Activated CD4-positive, alpha-beta T cell treated with anti-CD3 and anti-CD28 coated beads for 36 hours (primary cell): ENCODE measurements at regions not wholly inside any gene's neighbourhood (a gene's known extent, or its start where the extent isn't known, plus 50 kb on each side); places are given as distances from the start of the nearest gene placed in this dataset.

ENCODE experiments used
- ATAC-seq: fragments of 200-7000 bp; cut with Tn5 transposase; one replicate; pipeline ENCODE4 v1.10.0; 2021; ENCODE audit warnings: mild to moderate bottlenecking, moderate library complexity
- CTCF ChIA-PET: fragments of 350-600 bp; sonication (Branson Sonifier 250); formaldehyde crosslinking; loops from one replicate; lab custom pipeline; 2021; ENCODE audit warnings: antibody characterized with exemption; lab: Charles Lee
- POLR2A ChIA-PET: fragments of 350-600 bp; sonication (Branson Sonifier 250); formaldehyde crosslinking; loops from one replicate; lab custom pipeline; 2021; ENCODE audit warnings: antibody characterized with exemption, inconsistent platforms; lab: Charles Lee
- DNase-seq: peaks from one replicate; pipeline ENCODE4 v3.0.0-alpha.2; 2020
- H3K27ac Mint-ChIP-seq: one replicate; pipeline ENCODE4 v1.8.0; 2021; ENCODE audit warnings: mixed read lengths
- H3K27me3 Mint-ChIP-seq: one replicate; pipeline ENCODE4 v1.8.0; 2021; ENCODE audit warnings: mixed read lengths
- H3K36me3 Mint-ChIP-seq: one replicate; pipeline ENCODE4 v1.8.0; 2021; ENCODE audit warnings: low read depth, mixed read lengths
- H3K4me1 Mint-ChIP-seq: one replicate; pipeline ENCODE4 v1.8.0; 2021; ENCODE audit warnings: mixed read lengths
- H3K4me3 Mint-ChIP-seq: one replicate; pipeline ENCODE4 v1.8.0; 2021; ENCODE audit warnings: mild to moderate bottlenecking, moderate library complexity, mixed read lengths
- H3K9me3 Mint-ChIP-seq: one replicate; pipeline ENCODE4 v1.8.0; 2021; ENCODE audit warnings: low read depth, mixed read lengths
- intact Hi-C, 2 experiments: fragments of 100-400 bp; cut with DNase I in 1 of 2; cut with micrococcal nuclease in 1 of 2; formaldehyde crosslinking; loops; one replicate each; pipeline versions ENCODE4 v1.14.2 to v1.15.1; 2022 to 2024; cut with DNase I, micrococcal nuclease

- DNase-seq (no peak), ATAC-seq (no peak)
- intact Hi-C loops, result no loop called here
- Mint-ChIP-seq H3K9me3 (no peaks in the 10 kb centered on the region), H3K4me1 (no peaks in the 10 kb centered on the region), H3K4me3 (no peak overlapping the region), H3K27me3 (no peaks in the 10 kb centered on the region), H3K27ac (no peak overlapping the region), H3K36me3 (no peaks in the 10 kb centered on the region)
- POLR2A ChIA-PET, result no interaction called here
- CTCF ChIA-PET, result no interaction called here
Measured at GRCh38 chr4:127194281-127194680, 438.5 kb upstream of the INTU start.

DNA sequence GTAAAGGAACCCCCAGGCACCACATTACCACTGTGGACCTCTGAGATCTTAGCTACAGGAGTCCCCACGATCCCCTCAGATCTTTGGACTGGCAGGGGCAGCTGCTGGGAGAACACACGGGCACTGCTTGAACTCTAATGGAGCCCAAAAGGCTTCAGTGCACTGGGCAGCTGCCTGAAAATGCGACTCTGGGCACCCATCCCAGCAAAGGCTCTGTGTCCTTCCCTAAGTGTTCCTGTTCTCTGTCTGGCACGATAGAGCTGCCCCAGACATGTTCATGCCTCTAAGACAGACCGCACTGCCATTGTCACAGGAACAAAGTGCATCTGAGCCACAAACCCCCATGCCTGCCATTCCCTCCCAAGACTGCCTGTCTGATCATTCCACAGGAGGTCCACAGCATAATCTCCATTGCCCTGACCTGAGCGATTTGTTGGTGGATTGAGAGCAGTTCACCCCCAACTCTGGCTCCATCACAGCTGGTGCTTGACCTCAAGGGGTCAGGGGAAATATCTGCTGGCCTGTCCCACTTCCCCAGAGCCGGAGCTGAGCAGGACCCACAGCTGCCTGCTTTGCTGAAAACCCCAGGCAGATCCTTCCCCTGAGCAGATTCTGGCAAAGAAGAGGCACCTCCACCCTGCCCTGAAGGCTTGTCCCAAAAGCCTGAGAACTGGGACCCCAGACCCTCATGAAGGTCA is 436.0 kb upstream of the INTU start:
- Mint-ChIP-seq H3K36me3 (no peaks in the 10 kb centered on the region), H3K9me3 (no peaks in the 10 kb centered on the region), H3K4me3 (no peak overlapping the region), H3K27me3 (no peaks in the 10 kb centered on the region), H3K4me1 (no peaks in the 10 kb centered on the region), H3K27ac (no peak overlapping the region)
- DNase-seq, result no peak
- ChIA-PET CTCF (no interaction called here), POLR2A (no interaction called here)
- no peak for ATAC-seq
- intact Hi-C loops, result no loop called here

DNA sequence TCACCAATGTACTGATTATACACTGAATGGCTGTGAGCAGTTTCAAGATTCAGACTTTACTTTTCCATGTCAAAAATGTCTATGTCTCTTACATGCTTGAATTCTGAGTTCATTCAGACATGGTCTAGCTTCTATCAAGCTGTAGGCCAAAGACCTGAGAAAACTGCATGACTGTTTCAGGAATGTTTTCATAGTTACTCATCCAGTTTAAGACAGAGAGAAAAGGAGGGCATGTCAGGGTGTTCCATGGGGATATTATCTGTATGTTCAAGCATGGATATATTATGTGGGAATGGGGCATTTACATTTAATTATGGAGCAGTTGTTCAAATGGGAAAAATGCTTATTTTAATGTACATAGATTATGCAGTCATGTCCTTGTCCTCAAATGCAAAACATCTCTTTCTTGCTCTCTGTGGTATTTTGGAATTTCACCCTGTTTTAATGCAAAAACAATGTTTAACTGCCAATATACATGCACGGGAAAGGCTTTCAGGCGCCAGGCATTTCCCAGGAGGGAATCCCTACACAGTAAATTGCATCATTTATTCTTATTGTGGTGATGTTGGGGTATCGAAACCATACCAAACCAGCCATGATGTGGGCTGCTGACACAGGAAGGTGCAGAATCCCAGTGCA is 429.1 kb upstream of the INTU start:
- POLR2A ChIA-PET, result no interaction called here
- H3K4me3 Mint-ChIP-seq, result no peak overlapping the region
- CTCF ChIA-PET, result no interaction called here
- no peak for ATAC-seq
- DNase-seq, result no peak
- no peaks in the 10 kb centered on the region for H3K27me3 Mint-ChIP-seq
- H3K4me1 Mint-ChIP-seq, result no peaks in the 10 kb centered on the region
- intact Hi-C loops, result no loop called here
- no peaks in the 10 kb centered on the region for H3K36me3 Mint-ChIP-seq
- no peak overlapping the region for H3K27ac Mint-ChIP-seq
- H3K9me3 Mint-ChIP-seq, result no peaks in the 10 kb centered on the region

DNA sequence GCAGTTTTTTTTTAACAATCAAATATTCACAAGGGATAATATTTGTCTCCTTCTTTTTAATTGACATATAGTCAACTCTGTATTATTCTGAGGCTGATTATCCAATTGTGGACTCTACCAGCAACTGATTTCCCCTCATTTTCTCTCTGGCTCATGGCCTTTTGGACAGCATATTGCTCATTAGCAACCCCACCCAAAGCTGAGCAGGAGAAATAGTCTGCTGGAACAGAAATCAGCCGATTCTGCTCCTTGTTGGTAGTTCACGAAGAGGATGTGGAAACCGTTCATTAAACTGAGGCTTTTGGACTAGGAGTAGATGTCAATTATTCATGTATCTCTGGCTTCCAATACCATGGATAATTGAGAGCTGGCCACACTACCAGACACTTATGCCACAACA is 428.4 kb upstream of the INTU start:
- Mint-ChIP-seq H3K27me3 (no peaks in the 10 kb centered on the region), H3K27ac (no peak overlapping the region), H3K9me3 (no peaks in the 10 kb centered on the region), H3K4me3 (no peak overlapping the region), H3K4me1 (no peaks in the 10 kb centered on the region), H3K36me3 (no peaks in the 10 kb centered on the region)
- ChIA-PET CTCF (no interaction called here), POLR2A (no interaction called here)
- DNase-seq (no peak), ATAC-seq (no peak)
- intact Hi-C loops, result no loop called here

- peaks cover 8% of the 10 kb centered on the region for H3K9me3 Mint-ChIP-seq
- H3K27me3 Mint-ChIP-seq, result no peaks in the 10 kb centered on the region
- H3K4me3 Mint-ChIP-seq, result no peak overlapping the region
- no peaks in the 10 kb centered on the region for H3K4me1 Mint-ChIP-seq
- H3K27ac Mint-ChIP-seq, result no peak overlapping the region
- intact Hi-C loops, result no loop called here
- no peak for DNase-seq
- H3K36me3 Mint-ChIP-seq, result no peaks in the 10 kb centered on the region
- CTCF ChIA-PET, result no interaction called here
- ATAC-seq, result no peak
- POLR2A ChIA-PET, result no interaction called here
Measured at GRCh38 chr4:127209580-127210095, 423.1 kb upstream of the INTU start.

DNA sequence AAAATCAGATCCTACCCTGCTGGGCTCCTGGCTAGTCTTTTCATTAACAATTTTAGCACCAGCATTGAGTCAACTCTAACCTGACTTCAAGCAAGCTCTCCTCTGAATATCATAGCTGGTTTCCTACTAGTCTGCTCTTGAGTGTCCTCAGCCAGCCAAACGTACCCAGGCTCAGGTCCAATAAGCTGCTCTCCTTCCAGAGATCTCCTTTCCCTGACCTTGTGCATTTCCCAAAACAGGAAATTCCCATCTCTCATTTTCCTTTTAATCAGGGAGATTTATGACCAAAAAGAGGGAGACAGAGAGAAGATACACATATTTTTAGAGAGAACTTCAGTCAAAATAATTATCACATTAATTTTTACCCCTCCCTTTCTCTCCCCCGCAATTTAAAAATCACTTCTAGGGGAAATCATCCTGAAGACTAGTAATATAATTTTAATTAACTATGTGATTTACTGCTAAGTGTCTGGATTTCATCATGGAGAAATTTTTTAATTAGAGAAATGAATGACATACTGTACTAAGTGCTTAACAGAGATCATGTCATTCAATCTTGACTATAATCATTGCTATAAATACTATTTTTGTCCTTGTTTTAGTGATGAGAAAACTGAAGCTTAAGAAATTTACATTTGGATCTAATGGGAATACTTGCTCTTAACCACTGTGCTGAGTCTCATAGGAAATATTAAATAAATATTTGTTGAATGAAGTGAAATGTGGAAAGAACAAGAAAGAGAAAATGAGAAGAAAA is 421.7 kb upstream of the INTU start:
- Mint-ChIP-seq H3K27ac (no peak overlapping the region), H3K9me3 (peaks cover 10% of the 10 kb centered on the region), H3K36me3 (no peaks in the 10 kb centered on the region), H3K4me3 (no peak overlapping the region), H3K4me1 (no peaks in the 10 kb centered on the region), H3K27me3 (no peaks in the 10 kb centered on the region)
- no peak for DNase-seq
- ATAC-seq, result no peak
- intact Hi-C loops, result no loop called here
- CTCF ChIA-PET, result no interaction called here
- POLR2A ChIA-PET, result no interaction called here

- no peaks in the 10 kb centered on the region for H3K36me3 Mint-ChIP-seq
- POLR2A ChIA-PET, result no interaction called here
- no peak for ATAC-seq
- no peak overlapping the region for H3K4me3 Mint-ChIP-seq
- intact Hi-C loops, result no loop called here
- CTCF ChIA-PET, result no interaction called here
- H3K27ac Mint-ChIP-seq, result no peak overlapping the region
- no peaks in the 10 kb centered on the region for H3K4me1 Mint-ChIP-seq
- no peak for DNase-seq
- H3K9me3 Mint-ChIP-seq, result peaks cover 12% of the 10 kb centered on the region
- H3K27me3 Mint-ChIP-seq, result no peaks in the 10 kb centered on the region
Measured at GRCh38 chr4:127211650-127212560, 420.9 kb upstream of the INTU start.

- Mint-ChIP-seq H3K27me3 (no peaks in the 10 kb centered on the region), H3K36me3 (no peaks in the 10 kb centered on the region), H3K4me3 (no peak overlapping the region), H3K27ac (no peak overlapping the region), H3K9me3 (peaks cover 12% of the 10 kb centered on the region), H3K4me1 (no peaks in the 10 kb centered on the region)
- ChIA-PET POLR2A (no interaction called here), CTCF (no interaction called here)
- DNase-seq (no peak), ATAC-seq (no peak)
- intact Hi-C loops, result no loop called here
Measured at GRCh38 chr4:127212701-127213100, 420.1 kb upstream of the INTU start.

DNA sequence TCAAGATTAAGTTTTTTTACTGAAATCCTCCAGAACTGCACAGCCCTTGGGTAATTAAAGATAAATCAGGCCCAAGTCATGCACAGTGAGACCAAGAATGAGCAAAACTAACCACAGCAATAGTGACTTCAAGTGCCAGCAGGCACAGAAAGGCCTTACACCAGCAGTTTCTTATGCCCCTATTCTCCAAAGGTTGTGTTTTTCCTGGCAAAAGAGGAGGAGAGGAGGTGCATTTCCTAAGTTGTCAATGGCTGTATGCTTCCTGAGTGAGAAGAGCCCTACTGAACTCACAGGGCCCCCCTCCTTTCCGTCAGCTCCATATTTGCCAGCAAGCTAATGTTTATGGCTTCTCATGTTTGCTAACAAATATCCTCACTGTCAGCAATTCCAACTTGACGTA is 418.7 kb upstream of the INTU start:
- H3K4me1 Mint-ChIP-seq, result no peaks in the 10 kb centered on the region
- ATAC-seq (no peak), DNase-seq (no peak)
- H3K27me3 Mint-ChIP-seq, result no peaks in the 10 kb centered on the region
- peaks cover 16% of the 10 kb centered on the region for H3K9me3 Mint-ChIP-seq
- ChIA-PET POLR2A (no interaction called here), CTCF (no interaction called here)
- no peak overlapping the region for H3K4me3 Mint-ChIP-seq
- no peaks in the 10 kb centered on the region for H3K36me3 Mint-ChIP-seq
- H3K27ac Mint-ChIP-seq, result no peak overlapping the region
- intact Hi-C loops, result no loop called here

DNA sequence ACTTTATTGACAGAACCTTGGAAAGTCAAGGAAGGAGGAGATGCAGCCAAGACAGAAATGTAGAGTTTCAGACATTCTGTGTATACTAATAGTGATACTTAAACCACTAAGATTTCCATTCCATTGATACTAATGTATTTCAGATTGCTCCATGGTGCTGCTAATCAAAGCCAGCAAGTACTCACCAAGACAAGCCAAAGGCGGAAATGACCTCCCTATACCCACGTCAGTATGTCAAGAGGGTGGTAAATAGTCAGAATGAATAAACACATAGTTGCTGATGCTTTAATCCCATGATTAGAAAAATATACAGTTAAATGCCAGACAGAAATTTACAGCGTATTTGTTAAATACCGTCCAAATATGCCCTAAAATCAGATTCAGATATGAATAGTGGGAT is 417.8 kb upstream of the INTU start:
- no peak overlapping the region for H3K27ac Mint-ChIP-seq
- no peaks in the 10 kb centered on the region for H3K36me3 Mint-ChIP-seq
- intact Hi-C loops, result no loop called here
- no peak for DNase-seq
- no peaks in the 10 kb centered on the region for H3K4me1 Mint-ChIP-seq
- ChIA-PET CTCF (no interaction called here), POLR2A (no interaction called here)
- no peak for ATAC-seq
- peaks cover 17% of the 10 kb centered on the region for H3K9me3 Mint-ChIP-seq
- no peak overlapping the region for H3K4me3 Mint-ChIP-seq
- no peaks in the 10 kb centered on the region for H3K27me3 Mint-ChIP-seq

DNA sequence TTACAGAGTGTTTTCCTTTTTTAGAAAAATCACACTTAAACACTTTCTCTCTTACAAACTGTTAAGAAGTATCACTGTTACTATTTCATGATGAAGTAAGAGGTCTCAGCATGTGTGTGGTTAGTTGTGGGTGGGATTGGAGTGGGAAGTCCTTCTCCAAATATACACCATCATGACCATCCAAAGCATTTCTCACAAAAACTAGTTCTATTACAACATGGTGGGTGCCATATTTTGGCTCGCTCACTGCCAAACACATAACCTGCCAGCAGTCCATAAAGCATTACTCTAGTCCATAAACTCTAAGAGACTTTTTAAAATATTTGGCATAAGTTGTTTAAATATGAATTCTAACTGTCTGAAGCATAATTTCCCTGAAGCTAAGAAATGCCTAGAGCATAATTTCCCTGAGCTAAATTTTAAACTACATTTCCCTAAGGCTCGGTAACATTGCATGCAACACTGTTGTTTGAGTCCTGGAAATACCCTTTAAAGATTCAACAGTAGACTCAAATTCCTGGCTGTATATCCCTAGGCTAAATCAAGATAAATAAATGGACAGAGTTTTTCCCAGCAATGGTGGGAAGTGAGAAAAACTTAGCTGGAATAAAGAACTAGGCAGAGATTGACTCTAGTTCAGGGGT is 415.0 kb upstream of the INTU start:
- no peaks in the 10 kb centered on the region for H3K36me3 Mint-ChIP-seq
- ATAC-seq, result no peak

More for the DNA sequence above, 415.0 kb upstream of the INTU start:
- no peak for DNase-seq
- POLR2A ChIA-PET, result no interaction called here
- intact Hi-C loops, result no loop called here
- peaks cover 16% of the 10 kb centered on the region for H3K9me3 Mint-ChIP-seq
- no peak overlapping the region for H3K27ac Mint-ChIP-seq
- CTCF ChIA-PET, result no interaction called here
- no peaks in the 10 kb centered on the region for H3K4me1 Mint-ChIP-seq
- no peak overlapping the region for H3K4me3 Mint-ChIP-seq
- H3K27me3 Mint-ChIP-seq, result no peaks in the 10 kb centered on the region
